HL-60 (cell line): ENCODE measurements at regions not wholly inside any gene's neighbourhood (a gene's known extent, or its start where the extent isn't known, plus 50 kb on each side); places are given as distances from the start of the nearest gene placed in this dataset.

Experiments used
- DNase-seq, 2 experiments: peaks; one replicate each; pipeline ENCODE4 v3.0.0-alpha.2; 2010 to 2020; ENCODE audit warnings: low read depth in 1 of 2, low spot score in 1 of 2
- H3K27ac ChIP-seq: fragments of 250-450 bp; sonication (Bioruptor Pico); replicated peaks from 2 replicates; pipeline ENCODE4 v1.5.1; 2020; ENCODE audit warnings: mild to moderate bottlenecking, moderate library complexity
- H3K27me3 ChIP-seq: fragments of 250-450 bp; sonication (Bioruptor Pico); 2 replicates; pipeline ENCODE4 v1.5.1; 2021; ENCODE audit warnings: mild to moderate bottlenecking, moderate library complexity; ENCODE audit not compliant: insufficient read depth, poor library complexity, severe bottlenecking
- H3K4me3 ChIP-seq: replicated peaks from 2 replicates; pipeline ENCODE4 v1.5.1; 2011; ENCODE audit warnings: mild to moderate bottlenecking, control low read depth, low read length; ENCODE audit not compliant: insufficient read depth
- GABPA ChIP-seq: IDR thresholded peaks from 2 replicates; pipeline ENCODE4 v1.6.1; 2012; ENCODE audit warnings: low read depth
- POLR2AphosphoS5 ChIP-seq: IDR thresholded peaks from 2 replicates; pipeline ENCODE4 v1.6.1; 2012; ENCODE audit warnings: low read depth
- SPI1 ChIP-seq: IDR thresholded peaks from 2 replicates; pipeline ENCODE4 v1.6.1; 2012; ENCODE audit warnings: low read depth, mild to moderate bottlenecking, borderline replicate concordance
- TF ChIP-seq, protein P1 (sequence below): IDR thresholded peaks from one replicate; pipeline ENCODE4 v1.5.1; 2011; ENCODE audit warnings: low read length, control low read depth, inconsistent platforms; ENCODE audit not compliant: insufficient read depth
- TF ChIP-seq, protein P2 (sequence below): IDR thresholded peaks from 2 replicates; pipeline ENCODE4 v1.6.1; 2012; ENCODE audit warnings: low read depth; ENCODE audit not compliant: insufficient replicate concordance

DNA sequence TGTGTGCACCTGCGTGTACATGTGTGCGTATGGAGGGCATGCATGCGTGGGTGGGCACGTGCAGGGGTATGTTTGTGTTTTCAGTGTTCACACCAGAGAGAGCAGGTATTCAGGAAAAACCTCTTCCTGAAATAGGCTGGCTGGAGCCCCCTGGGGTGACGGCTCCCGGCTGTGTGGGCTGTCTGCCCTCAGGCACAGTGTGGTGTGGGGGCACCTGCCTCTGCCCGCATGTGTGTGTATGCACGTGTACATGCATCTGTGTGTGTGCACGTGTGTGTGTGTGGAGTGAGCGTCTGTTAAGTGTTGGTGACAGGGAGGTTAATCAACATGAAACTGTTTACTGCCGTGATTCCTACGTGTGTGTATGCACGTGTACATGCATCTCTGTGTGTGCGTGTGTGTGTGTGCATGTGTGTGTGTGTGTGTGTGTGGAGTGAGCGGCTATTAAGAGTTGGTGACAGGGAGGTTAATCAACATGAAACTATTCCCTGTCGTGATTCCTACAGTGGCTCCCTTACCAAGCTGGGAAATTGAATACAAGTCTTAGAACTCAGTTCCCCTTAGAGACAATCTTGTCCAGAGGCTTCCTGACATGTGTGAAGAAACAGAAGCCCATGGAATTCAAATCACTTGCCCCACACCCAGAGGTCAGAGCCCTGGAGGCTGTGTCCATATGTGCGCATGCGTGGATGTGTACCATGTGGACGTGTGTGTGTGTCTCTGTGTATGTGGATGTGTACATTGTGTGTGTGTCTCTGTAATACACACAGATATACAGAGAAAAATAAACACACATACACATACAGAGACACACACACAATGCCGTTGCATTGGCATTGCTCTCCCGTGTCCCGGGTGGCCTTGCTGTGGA, 372.4 kb upstream of the IRX4 start:
- Histone ChIP-seq H3K27me3 (no peaks in the 10 kb centered on the region), H3K27ac (no peak overlapping the region), H3K4me3 (no peak overlapping the region)
- no peak for DNase-seq
- TF ChIP-seq, protein P1, sequence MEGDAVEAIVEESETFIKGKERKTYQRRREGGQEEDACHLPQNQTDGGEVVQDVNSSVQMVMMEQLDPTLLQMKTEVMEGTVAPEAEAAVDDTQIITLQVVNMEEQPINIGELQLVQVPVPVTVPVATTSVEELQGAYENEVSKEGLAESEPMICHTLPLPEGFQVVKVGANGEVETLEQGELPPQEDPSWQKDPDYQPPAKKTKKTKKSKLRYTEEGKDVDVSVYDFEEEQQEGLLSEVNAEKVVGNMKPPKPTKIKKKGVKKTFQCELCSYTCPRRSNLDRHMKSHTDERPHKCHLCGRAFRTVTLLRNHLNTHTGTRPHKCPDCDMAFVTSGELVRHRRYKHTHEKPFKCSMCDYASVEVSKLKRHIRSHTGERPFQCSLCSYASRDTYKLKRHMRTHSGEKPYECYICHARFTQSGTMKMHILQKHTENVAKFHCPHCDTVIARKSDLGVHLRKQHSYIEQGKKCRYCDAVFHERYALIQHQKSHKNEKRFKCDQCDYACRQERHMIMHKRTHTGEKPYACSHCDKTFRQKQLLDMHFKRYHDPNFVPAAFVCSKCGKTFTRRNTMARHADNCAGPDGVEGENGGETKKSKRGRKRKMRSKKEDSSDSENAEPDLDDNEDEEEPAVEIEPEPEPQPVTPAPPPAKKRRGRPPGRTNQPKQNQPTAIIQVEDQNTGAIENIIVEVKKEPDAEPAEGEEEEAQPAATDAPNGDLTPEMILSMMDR, result no peak
- TF ChIP-seq, protein P2, sequence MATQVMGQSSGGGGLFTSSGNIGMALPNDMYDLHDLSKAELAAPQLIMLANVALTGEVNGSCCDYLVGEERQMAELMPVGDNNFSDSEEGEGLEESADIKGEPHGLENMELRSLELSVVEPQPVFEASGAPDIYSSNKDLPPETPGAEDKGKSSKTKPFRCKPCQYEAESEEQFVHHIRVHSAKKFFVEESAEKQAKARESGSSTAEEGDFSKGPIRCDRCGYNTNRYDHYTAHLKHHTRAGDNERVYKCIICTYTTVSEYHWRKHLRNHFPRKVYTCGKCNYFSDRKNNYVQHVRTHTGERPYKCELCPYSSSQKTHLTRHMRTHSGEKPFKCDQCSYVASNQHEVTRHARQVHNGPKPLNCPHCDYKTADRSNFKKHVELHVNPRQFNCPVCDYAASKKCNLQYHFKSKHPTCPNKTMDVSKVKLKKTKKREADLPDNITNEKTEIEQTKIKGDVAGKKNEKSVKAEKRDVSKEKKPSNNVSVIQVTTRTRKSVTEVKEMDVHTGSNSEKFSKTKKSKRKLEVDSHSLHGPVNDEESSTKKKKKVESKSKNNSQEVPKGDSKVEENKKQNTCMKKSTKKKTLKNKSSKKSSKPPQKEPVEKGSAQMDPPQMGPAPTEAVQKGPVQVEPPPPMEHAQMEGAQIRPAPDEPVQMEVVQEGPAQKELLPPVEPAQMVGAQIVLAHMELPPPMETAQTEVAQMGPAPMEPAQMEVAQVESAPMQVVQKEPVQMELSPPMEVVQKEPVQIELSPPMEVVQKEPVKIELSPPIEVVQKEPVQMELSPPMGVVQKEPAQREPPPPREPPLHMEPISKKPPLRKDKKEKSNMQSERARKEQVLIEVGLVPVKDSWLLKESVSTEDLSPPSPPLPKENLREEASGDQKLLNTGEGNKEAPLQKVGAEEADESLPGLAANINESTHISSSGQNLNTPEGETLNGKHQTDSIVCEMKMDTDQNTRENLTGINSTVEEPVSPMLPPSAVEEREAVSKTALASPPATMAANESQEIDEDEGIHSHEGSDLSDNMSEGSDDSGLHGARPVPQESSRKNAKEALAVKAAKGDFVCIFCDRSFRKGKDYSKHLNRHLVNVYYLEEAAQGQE, result no peak
- TF ChIP-seq GABPA (no peak), SPI1 (no peak)

DNA sequence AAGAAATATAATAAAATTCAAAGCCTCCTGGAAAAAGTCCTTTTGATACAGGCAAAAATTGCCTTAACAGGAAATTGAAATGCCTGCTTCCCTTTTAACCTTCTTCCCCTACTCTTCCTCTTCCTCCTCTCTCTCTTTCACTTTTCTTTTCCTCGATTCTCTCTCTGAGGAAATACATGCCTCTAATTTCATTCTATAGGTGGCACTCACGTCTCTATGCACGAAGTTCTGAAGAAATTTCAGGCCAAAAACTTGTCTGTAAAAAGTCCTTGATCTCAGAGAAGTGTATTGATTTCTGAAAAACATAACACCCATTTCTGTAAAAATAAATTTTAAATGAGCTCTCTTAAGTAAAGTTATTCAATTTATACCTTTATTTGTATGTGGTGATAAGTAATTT, 371.7 kb upstream of the IRX4 start:
- Histone ChIP-seq H3K4me3 (no peak overlapping the region), H3K27ac (no peak overlapping the region), H3K27me3 (no peaks in the 10 kb centered on the region)
- DNase-seq, result no peak
- TF ChIP-seq, protein P2, result no peak
- TF ChIP-seq POLR2AphosphoS5, result no peak
- no peak for TF ChIP-seq SPI1
- TF ChIP-seq, protein P1, result no peak
- no peak for TF ChIP-seq GABPA

DNA sequence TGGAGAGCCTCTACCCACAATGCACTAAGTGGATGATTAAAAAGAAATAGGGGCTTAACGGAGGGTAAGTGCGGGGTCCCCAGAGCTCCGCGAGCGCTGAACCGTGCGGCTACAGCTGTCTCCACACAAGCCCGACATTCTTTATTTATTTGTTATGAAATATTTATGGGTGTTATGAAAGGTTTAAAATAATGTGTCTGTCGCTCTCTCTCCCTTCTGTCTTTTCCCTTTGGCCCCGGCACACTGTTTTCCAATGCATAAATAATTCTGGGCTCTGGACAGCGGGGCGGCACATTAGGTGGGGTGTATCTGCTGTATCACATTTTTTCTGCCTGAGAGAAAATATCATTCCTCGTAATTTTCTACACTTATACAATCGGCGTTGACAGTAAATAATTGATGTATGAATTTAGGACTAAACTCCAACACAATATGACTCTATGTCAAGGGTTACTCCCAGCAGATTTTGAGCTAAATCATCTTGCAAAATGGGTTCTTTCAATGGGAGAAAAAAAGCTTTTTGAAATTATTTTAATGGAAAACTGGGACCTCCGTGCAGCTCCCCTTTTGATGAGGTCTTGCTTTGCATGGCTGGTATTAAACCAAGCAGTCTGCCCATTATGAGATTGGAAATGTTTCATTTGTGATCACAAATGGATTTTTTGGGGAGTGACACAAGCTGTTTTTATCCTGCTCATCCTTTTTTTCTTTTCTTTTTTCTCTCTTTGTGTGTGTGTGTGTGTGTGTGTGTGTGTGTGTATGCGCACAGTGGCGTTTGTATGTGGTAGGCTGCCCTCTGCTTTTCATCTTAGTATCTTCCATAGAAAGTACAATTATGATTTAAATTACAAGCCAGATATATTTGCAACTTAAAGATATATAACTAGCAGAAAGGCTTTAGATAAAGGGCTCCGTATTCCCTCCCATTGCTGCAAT, 370.6 kb upstream of the IRX4 start:
- TF ChIP-seq, protein P1, result no peak
- no peak for DNase-seq
- Histone ChIP-seq H3K4me3 (no peak overlapping the region), H3K27ac (no peak overlapping the region), H3K27me3 (no peaks in the 10 kb centered on the region)
